Neural cell (in vitro differentiated cells): ENCODE measurements at regions not wholly inside any gene's neighbourhood (a gene's known extent, or its start where the extent isn't known, plus 50 kb on each side); places are given as distances from the start of the nearest gene placed in this dataset.

Experiments used
- H2AFZ ChIP-seq: fragments of 200-600, 300-800 bp; sonication (generic), shearing (Covaris generic); 2 replicates; pipeline ENCODE4 v1.6.0; 2014; ENCODE audit warnings: low read depth, mild to moderate bottlenecking, antibody characterized with exemption, low read length, moderate library complexity
- H3F3A ChIP-seq: fragments of 200-600 bp; shearing (Covaris generic); 2 replicates; pipeline ENCODE4 v1.6.1; 2016; ENCODE audit warnings: mild to moderate bottlenecking, moderate library complexity, mixed read lengths, antibody characterized with exemption, low read length; ENCODE audit not compliant: insufficient read depth, poor library complexity, severe bottlenecking
- H3K27ac ChIP-seq: fragments of 200-600, 300-800 bp; sonication (generic), shearing (Covaris generic); 2 replicates; pipeline ENCODE4 v1.5.1; 2014; ENCODE audit warnings: mild to moderate bottlenecking, low read length, moderate library complexity
- H3K27me3 ChIP-seq: fragments of 300-800, 200-600 bp; sonication (generic), shearing (Covaris generic); 2 replicates; pipeline ENCODE4 v1.6.0; 2014; ENCODE audit warnings: mild to moderate bottlenecking, low read depth, low read length, moderate library complexity; ENCODE audit not compliant: insufficient read depth
- H3K36me3 ChIP-seq: fragments of 300-800, 200-600 bp; sonication (generic), shearing (Covaris generic); 2 replicates; pipeline ENCODE4 v1.5.1; 2014; ENCODE audit warnings: mild to moderate bottlenecking, antibody characterized with exemption, low read length, moderate library complexity; ENCODE audit not compliant: insufficient read depth
- H3K4me2 ChIP-seq: fragments of 300-800, 200-600 bp; sonication (generic), shearing (Covaris generic); 2 replicates; pipeline ENCODE4 v1.6.0; 2014; ENCODE audit warnings: mild to moderate bottlenecking, low read length
- H3K4me3 ChIP-seq: fragments of 300-800, 200-600 bp; sonication (generic), shearing (Covaris generic); 2 replicates; pipeline ENCODE4 v1.5.1; 2014; ENCODE audit warnings: mild to moderate bottlenecking, low read length, moderate library complexity
- H3K79me2 ChIP-seq: fragments of 200-600 bp; shearing (Covaris generic); replicated peaks from 2 replicates; pipeline ENCODE4 v1.6.0; 2014; ENCODE audit warnings: mild to moderate bottlenecking, low read length, moderate library complexity; ENCODE audit not compliant: insufficient read depth
- H3K9ac ChIP-seq: fragments of 300-800, 200-600 bp; sonication (generic), shearing (Covaris generic); 2 replicates; pipeline ENCODE4 v1.6.1; 2016; ENCODE audit warnings: mild to moderate bottlenecking, low read length, mixed read lengths
- H3K9me2 ChIP-seq: fragments of 200-600 bp; shearing (Covaris generic); 2 replicates; pipeline ENCODE4 v1.6.1; 2016; ENCODE audit warnings: mild to moderate bottlenecking, low read length, mixed read lengths; ENCODE audit not compliant: insufficient read depth
- H3K9me3 ChIP-seq: fragments of 200-600, 300-800 bp; sonication (generic), shearing (Covaris generic); 2 replicates; pipeline ENCODE4 v1.6.1; 2016; ENCODE audit warnings: mild to moderate bottlenecking, mixed run types, low read length, moderate library complexity, mixed read lengths
- H4K20me1 ChIP-seq: fragments of 200-600 bp; shearing (Covaris generic); 2 replicates; pipeline ENCODE4 v1.6.1; 2016; ENCODE audit warnings: mild to moderate bottlenecking, mixed run types; ENCODE audit not compliant: insufficient read depth
- EP300 ChIP-seq: fragments of 450-650 bp; conservative IDR thresholded peaks from 2 replicates; pipeline ENCODE4 v1.6.1; 2014; ENCODE audit warnings: antibody characterized with exemption, mild to moderate bottlenecking, moderate library complexity; ENCODE audit not compliant: poor library complexity, severe bottlenecking
- EZH2 ChIP-seq: fragments of 200-600, 300-800 bp; shearing (Covaris generic), sonication (generic); IDR thresholded peaks from 2 replicates; pipeline ENCODE4 v1.6.1; 2014; ENCODE audit warnings: antibody characterized with exemption, low read length, borderline replicate concordance, mild to moderate bottlenecking; ENCODE audit not compliant: insufficient read depth, poor library complexity, severe bottlenecking
- MXI1 ChIP-seq: fragments of 450-650 bp; conservative IDR thresholded peaks from 2 replicates; pipeline ENCODE4 v1.6.1; 2014; ENCODE audit warnings: antibody characterized with exemption, mild to moderate bottlenecking; ENCODE audit not compliant: poor library complexity, severe bottlenecking
- POLR2AphosphoS5 ChIP-seq: IDR thresholded peaks from 2 replicates; pipeline ENCODE4 v1.6.1; 2012
- RAD21 ChIP-seq: fragments of 450-650 bp; conservative IDR thresholded peaks from 2 replicates; pipeline ENCODE4 v1.6.1; 2014; ENCODE audit warnings: antibody characterized with exemption, mild to moderate bottlenecking, moderate library complexity
- SMC3 ChIP-seq: fragments of 450-650 bp; conservative IDR thresholded peaks from 2 replicates; pipeline ENCODE4 v1.6.1; 2014; ENCODE audit warnings: antibody characterized with exemption, mild to moderate bottlenecking, moderate library complexity; ENCODE audit not compliant: poor library complexity
- TAF1 ChIP-seq: IDR thresholded peaks from 2 replicates; pipeline ENCODE4 v1.6.1; 2012; ENCODE audit warnings: low read depth
- TF ChIP-seq, protein P1 (sequence below): IDR thresholded peaks from 2 replicates; pipeline ENCODE4 v1.6.1; 2012; ENCODE audit warnings: borderline replicate concordance
- TF ChIP-seq, protein P2 (sequence below): fragments of 450-650 bp; IDR thresholded peaks from 2 replicates; pipeline ENCODE4 v1.5.1; 2014; ENCODE audit warnings: antibody characterized with exemption, mild to moderate bottlenecking, moderate library complexity; ENCODE audit not compliant: poor library complexity, severe bottlenecking

DNA sequence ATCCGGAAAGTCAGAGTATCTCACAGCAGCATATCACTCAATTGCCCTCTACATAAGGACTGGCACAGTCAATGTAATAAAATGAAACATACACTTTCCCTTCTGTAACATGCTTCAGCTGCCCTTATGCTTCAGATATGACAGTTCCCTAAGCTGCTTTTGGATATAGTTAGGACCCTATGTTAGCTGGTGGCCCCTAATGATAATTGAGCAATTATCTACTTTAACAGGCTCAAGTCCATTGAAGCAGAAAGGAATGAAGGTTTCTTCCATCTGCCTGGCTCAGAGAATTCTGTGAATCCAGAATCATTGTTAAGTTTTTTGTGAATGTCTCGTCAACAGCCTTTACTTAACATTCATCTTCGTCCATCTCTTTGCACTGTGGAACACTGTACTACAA, 951.2 kb upstream of the DIAPH2 start:
- Histone ChIP-seq H3F3A (no peaks in the 10 kb centered on the region), H3K27me3 (no peaks in the 10 kb centered on the region), H3K9ac (no peak overlapping the region), H3K9me3 (no peaks in the 10 kb centered on the region), H3K4me3 (no peak overlapping the region), H2AFZ (no peak overlapping the region), H3K9me2 (no peaks in the 10 kb centered on the region), H3K27ac (no peak overlapping the region), H3K4me2 (no peak overlapping the region), H4K20me1 (no peaks in the 10 kb centered on the region), H3K79me2 (no peaks in the 10 kb centered on the region), H3K36me3 (no peaks in the 10 kb centered on the region)
- no peak for TF ChIP-seq RAD21
- no peak for TF ChIP-seq EP300
- no peak for TF ChIP-seq SMC3
- no peak for TF ChIP-seq EZH2
- TF ChIP-seq, protein P1, sequence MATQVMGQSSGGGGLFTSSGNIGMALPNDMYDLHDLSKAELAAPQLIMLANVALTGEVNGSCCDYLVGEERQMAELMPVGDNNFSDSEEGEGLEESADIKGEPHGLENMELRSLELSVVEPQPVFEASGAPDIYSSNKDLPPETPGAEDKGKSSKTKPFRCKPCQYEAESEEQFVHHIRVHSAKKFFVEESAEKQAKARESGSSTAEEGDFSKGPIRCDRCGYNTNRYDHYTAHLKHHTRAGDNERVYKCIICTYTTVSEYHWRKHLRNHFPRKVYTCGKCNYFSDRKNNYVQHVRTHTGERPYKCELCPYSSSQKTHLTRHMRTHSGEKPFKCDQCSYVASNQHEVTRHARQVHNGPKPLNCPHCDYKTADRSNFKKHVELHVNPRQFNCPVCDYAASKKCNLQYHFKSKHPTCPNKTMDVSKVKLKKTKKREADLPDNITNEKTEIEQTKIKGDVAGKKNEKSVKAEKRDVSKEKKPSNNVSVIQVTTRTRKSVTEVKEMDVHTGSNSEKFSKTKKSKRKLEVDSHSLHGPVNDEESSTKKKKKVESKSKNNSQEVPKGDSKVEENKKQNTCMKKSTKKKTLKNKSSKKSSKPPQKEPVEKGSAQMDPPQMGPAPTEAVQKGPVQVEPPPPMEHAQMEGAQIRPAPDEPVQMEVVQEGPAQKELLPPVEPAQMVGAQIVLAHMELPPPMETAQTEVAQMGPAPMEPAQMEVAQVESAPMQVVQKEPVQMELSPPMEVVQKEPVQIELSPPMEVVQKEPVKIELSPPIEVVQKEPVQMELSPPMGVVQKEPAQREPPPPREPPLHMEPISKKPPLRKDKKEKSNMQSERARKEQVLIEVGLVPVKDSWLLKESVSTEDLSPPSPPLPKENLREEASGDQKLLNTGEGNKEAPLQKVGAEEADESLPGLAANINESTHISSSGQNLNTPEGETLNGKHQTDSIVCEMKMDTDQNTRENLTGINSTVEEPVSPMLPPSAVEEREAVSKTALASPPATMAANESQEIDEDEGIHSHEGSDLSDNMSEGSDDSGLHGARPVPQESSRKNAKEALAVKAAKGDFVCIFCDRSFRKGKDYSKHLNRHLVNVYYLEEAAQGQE = no peak
- TF ChIP-seq, protein P2, sequence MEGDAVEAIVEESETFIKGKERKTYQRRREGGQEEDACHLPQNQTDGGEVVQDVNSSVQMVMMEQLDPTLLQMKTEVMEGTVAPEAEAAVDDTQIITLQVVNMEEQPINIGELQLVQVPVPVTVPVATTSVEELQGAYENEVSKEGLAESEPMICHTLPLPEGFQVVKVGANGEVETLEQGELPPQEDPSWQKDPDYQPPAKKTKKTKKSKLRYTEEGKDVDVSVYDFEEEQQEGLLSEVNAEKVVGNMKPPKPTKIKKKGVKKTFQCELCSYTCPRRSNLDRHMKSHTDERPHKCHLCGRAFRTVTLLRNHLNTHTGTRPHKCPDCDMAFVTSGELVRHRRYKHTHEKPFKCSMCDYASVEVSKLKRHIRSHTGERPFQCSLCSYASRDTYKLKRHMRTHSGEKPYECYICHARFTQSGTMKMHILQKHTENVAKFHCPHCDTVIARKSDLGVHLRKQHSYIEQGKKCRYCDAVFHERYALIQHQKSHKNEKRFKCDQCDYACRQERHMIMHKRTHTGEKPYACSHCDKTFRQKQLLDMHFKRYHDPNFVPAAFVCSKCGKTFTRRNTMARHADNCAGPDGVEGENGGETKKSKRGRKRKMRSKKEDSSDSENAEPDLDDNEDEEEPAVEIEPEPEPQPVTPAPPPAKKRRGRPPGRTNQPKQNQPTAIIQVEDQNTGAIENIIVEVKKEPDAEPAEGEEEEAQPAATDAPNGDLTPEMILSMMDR = no peak
- TF ChIP-seq TAF1 = no peak
- TF ChIP-seq MXI1 = no peak
- no peak for TF ChIP-seq POLR2AphosphoS5

DNA sequence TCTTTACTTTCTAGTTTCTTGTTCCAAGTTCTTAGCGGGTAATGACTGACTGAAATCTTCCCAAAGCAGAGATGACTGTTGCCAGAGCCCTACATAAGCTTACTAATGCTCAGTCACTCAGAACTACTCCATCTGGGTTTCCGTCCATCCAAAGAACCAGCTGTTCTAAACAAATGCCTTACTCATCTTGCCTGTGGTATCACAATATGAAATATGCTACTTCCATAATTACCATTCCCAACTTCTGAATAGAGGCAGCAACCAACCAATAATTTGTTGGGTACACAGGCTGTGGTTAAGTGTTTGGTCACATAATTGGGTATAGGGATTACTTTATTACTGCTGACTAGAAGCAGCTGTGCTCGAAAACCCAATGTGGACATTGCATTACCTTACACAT, 930.2 kb upstream of the DIAPH2 start:
- H3K27me3 ChIP-seq = no peaks in the 10 kb centered on the region
- no peaks in the 10 kb centered on the region for H3K36me3 ChIP-seq
- no peak overlapping the region for H2AFZ ChIP-seq
- no peaks in the 10 kb centered on the region for H3K9me3 ChIP-seq
- H3K79me2 ChIP-seq = no peaks in the 10 kb centered on the region
- TF ChIP-seq, protein P1 = no peak
- H3K4me3 ChIP-seq = no peak overlapping the region
- H4K20me1 ChIP-seq = no peaks in the 10 kb centered on the region
- no peak overlapping the region for H3K4me2 ChIP-seq
- no peak overlapping the region for H3K27ac ChIP-seq
- no peaks in the 10 kb centered on the region for H3K9me2 ChIP-seq
- no peak overlapping the region for H3K9ac ChIP-seq
- no peaks in the 10 kb centered on the region for H3F3A ChIP-seq
